Lower leg skin (tissue), 4 donors: ENCODE measurements at regions not wholly inside any gene's neighbourhood (a gene's known extent, or its start where the extent isn't known, plus 50 kb on each side); places are given as distances from the start of the nearest gene placed in this dataset.

Source experiments
- DNase-seq, 2 donors: peaks; one replicate each; pipeline ENCODE4 v3.0.0-alpha.2; 2019; ENCODE audit warnings: low spot score in 2 of 2
- H3K4me3 ChIP-seq: fragments of 200-600 bp; sonication (generic); 2 replicates; pipeline ENCODE4 v1.5.1; 2017; ENCODE audit warnings: mild to moderate bottlenecking, low read depth; ENCODE audit not compliant: poor library complexity, severe bottlenecking
- POLR2A ChIP-seq, 2 donors: fragments of 450-650 bp; IDR thresholded peaks; one replicate each; pipeline ENCODE4 v1.6.1; 2016 to 2017; ENCODE audit warnings: antibody characterized with exemption in 2 of 2, mild to moderate bottlenecking in 1 of 2, moderate library complexity in 1 of 2
- WGBS, 2 donors: methylation state at CpG; one replicate each; pipeline ENCODE4 v1.1.5; 2018; 5-methylcytosine and 5-hydroxymethylcytosine counted together
- intact Hi-C: fragments of 100-400 bp; cut with DNase I; formaldehyde crosslinking; loops from one replicate; pipeline ENCODE4 v1.15.0; 2023; ENCODE audit warnings: low total_unique reads
- TF ChIP-seq, protein P1 (sequence below), 3 donors: fragments of 450-650 bp; IDR thresholded peaks; one replicate each; pipeline ENCODE4 v1.5.1; 2016; ENCODE audit warnings: antibody characterized with exemption in 3 of 3, mild to moderate bottlenecking in 3 of 3, moderate library complexity in 2 of 3

- no peak for DNase-seq
- intact Hi-C loops: no loop called here
- H3K4me3 ChIP-seq: no peak overlapping the region
- 37 to 47% methylated on average over 1 of the region's 1 CpG for WGBS, 2 donors
- TF ChIP-seq, protein P1, sequence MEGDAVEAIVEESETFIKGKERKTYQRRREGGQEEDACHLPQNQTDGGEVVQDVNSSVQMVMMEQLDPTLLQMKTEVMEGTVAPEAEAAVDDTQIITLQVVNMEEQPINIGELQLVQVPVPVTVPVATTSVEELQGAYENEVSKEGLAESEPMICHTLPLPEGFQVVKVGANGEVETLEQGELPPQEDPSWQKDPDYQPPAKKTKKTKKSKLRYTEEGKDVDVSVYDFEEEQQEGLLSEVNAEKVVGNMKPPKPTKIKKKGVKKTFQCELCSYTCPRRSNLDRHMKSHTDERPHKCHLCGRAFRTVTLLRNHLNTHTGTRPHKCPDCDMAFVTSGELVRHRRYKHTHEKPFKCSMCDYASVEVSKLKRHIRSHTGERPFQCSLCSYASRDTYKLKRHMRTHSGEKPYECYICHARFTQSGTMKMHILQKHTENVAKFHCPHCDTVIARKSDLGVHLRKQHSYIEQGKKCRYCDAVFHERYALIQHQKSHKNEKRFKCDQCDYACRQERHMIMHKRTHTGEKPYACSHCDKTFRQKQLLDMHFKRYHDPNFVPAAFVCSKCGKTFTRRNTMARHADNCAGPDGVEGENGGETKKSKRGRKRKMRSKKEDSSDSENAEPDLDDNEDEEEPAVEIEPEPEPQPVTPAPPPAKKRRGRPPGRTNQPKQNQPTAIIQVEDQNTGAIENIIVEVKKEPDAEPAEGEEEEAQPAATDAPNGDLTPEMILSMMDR (IDR thresholded peaks at IDR 0.05): no peak
- TF ChIP-seq POLR2A (IDR thresholded peaks at IDR 0.05): no peak
These were observed 135.7 kb upstream of the STEAP4 start for GRCh38 chr7:88442413-88442812.

- no peak overlapping the region for H3K4me3 ChIP-seq
- intact Hi-C loops: no loop called here
- DNase-seq: no peak
- TF ChIP-seq, protein P1 (IDR thresholded peaks at IDR 0.05): no peak
- no peak for TF ChIP-seq POLR2A (IDR thresholded peaks at IDR 0.05)
These were observed 130.4 kb upstream of the STEAP4 start for GRCh38 chr7:88437132-88437531.

DNA sequence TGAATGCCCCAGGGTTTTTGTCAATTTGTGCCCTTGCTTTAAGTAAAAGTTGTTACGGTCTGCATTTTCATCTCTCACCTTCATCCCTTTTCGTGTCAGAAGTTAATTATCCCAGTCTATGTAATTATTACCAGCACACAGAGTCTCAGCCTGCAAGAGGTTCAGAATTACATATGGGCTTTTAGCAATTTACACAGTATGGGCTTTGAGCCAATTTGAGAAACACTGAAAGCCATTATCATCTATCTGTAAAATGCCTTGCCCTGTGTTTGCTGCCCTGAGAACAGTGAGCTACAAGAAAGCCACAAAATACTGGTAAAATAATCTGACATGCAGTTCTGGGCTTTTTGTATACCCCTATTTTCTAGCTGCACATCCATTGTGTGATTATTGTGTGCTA is 125.6 kb upstream of the STEAP4 start:
- intact Hi-C loops: no loop called here
- no peak overlapping the region for H3K4me3 ChIP-seq
- 44 to 56% methylated on average over 2 of the region's 2 CpGs for WGBS, 2 donors
- TF ChIP-seq, protein P1 (IDR thresholded peaks at IDR 0.05): no peak
- TF ChIP-seq POLR2A (IDR thresholded peaks at IDR 0.05): no peak
- no peak for DNase-seq

- DNase-seq: no peak
- no peak overlapping the region for H3K4me3 ChIP-seq
- TF ChIP-seq, protein P1 (IDR thresholded peaks at IDR 0.05): no peak
- no peak for TF ChIP-seq POLR2A (IDR thresholded peaks at IDR 0.05)
- intact Hi-C loops: no loop called here
- 70% methylated on average over 4 of the region's 4 CpGs for WGBS, 2 donors
These were observed 125.2 kb upstream of the STEAP4 start for GRCh38 chr7:88431882-88432281.

- WGBS, 2 donors: 57 to 62% methylated on average over 2 of the region's 2 CpGs
- no peak overlapping the region for H3K4me3 ChIP-seq
- TF ChIP-seq, protein P1 (IDR thresholded peaks at IDR 0.05): no peak
- TF ChIP-seq POLR2A (IDR thresholded peaks at IDR 0.05): no peak
- no peak for DNase-seq
- intact Hi-C loops: no loop called here
These were observed 122.7 kb upstream of the STEAP4 start for GRCh38 chr7:88429382-88429781.

GRCh38 chr7:88402529-88402928 is 95.8 kb upstream of the STEAP4 start:
- no peak for TF ChIP-seq POLR2A (IDR thresholded peaks at IDR 0.05)
- 92% methylated on average over 5 of the region's 5 CpGs for WGBS, 2 donors
- intact Hi-C loops: no loop called here

More at GRCh38 chr7:88402529-88402928, 95.8 kb upstream of the STEAP4 start:
- DNase-seq: no peak
- no peak overlapping the region for H3K4me3 ChIP-seq
